HepG2 (cell line): ENCODE measurements at regions not wholly inside any gene's neighbourhood (a gene's known extent, or its start where the extent isn't known, plus 50 kb on each side); places are given as distances from the start of the nearest gene placed in this dataset.

Source experiments
- ATAC-seq: fragments of 200-7000 bp; cut with Tn5 transposase; 3 replicates; pipeline ENCODE4 v1.9.1; 2020; ENCODE audit warnings: mild to moderate bottlenecking, moderate library complexity
- BruUV-seq: library from RNA; stranded (reverse); fragments of 400-500 nt; replicated peaks from 2 replicates; lab custom pipeline; 2021; lab: Mats Ljungman, UMichigan
- CTCF ChIA-PET: fragments of 300-600 bp; formaldehyde crosslinking; extraction: SDS; loops from one replicate; lab custom pipeline; 2021; ENCODE audit warnings: low total read pairs, inconsistent platforms, low intra/inter-chr PET ratio; lab: Yijun Ruan, JAX
- POLR2A ChIA-PET: fragments of 350-600 bp; sonication (Branson Sonifier 250); formaldehyde crosslinking; loops from one replicate; lab custom pipeline; 2020; ENCODE audit warnings: antibody characterized with exemption, inconsistent platforms; lab: Yijun Ruan, JAX
- DNase-seq: peaks from one replicate; pipeline ENCODE4 v3.0.0-alpha.2; 2015; ENCODE audit warnings: low spot score
- FAIRE-seq: peaks from 3 replicates; lab custom pipeline; 2011; peaks lifted over from hg19 to GRCh38; lab: Jason Lieb, UNC
- H2AFZ ChIP-seq: one replicate; pipeline ENCODE4 v1.6.1; 2011; ENCODE audit warnings: low read length, inconsistent platforms
- H3K27ac ChIP-seq: fragments of 300-600 bp; 3 replicates; pipeline ENCODE4 v1.8.0; 2011; ENCODE audit warnings: mixed run types, mild to moderate bottlenecking, mixed read lengths, low read length, inconsistent platforms; ENCODE audit not compliant: insufficient read depth; ENCODE audit errors: extremely low read length
- H3K27me3 ChIP-seq, 2 experiments: fragments of 200-600 bp in 1 of 2; 2 replicates in 1 of 2; 3 replicates in 1 of 2; pipeline versions ENCODE4 v1.6.0 to v1.8.0; 2011; ENCODE audit warnings: low read length in 2 of 2, mild to moderate bottlenecking in 2 of 2, moderate library complexity in 2 of 2, inconsistent platforms in 1 of 2; ENCODE audit not compliant: insufficient read depth in 2 of 2, control insufficient read depth in 1 of 2
- H3K36me3 ChIP-seq, 2 experiments: fragments of 200-600 bp in 1 of 2; replicated peaks in 1 of 2; 2 replicates in 1 of 2; 3 replicates in 1 of 2; pipeline versions ENCODE4 v1.5.1 to v1.8.0; 2011; ENCODE audit warnings: low read length in 2 of 2, inconsistent platforms in 1 of 2; ENCODE audit not compliant: insufficient read depth in 2 of 2, control insufficient read depth in 1 of 2
- H3K4me1 ChIP-seq: 2 replicates; pipeline ENCODE4 v1.5.1; 2012; ENCODE audit warnings: low read length, inconsistent platforms; ENCODE audit not compliant: insufficient read depth
- H3K4me2 ChIP-seq: 2 replicates; pipeline ENCODE4 v1.6.0; 2011; ENCODE audit warnings: low read depth, low read length, inconsistent platforms
- H3K4me3 ChIP-seq, 3 experiments: fragments of 200-600 bp in 1 of 3; sonication (generic), shearing (Covaris generic) in 1 of 3; replicated peaks in 1 of 3; 2 replicates each; pipeline ENCODE4 v1.5.1; 2011 to 2016; ENCODE audit warnings: low read length in 3 of 3, inconsistent platforms in 2 of 3, low read depth in 2 of 3, mild to moderate bottlenecking in 2 of 3, control low read depth in 1 of 3, mixed read lengths in 1 of 3; ENCODE audit not compliant: insufficient read depth in 1 of 3
- H3K79me2 ChIP-seq: one replicate; pipeline ENCODE4 v1.6.1; 2011; ENCODE audit warnings: low read length, inconsistent platforms; ENCODE audit not compliant: insufficient read depth
- H3K9ac ChIP-seq: 2 replicates; pipeline ENCODE4 v1.6.0; 2011; ENCODE audit warnings: mild to moderate bottlenecking, low read depth, low read length, inconsistent platforms; ENCODE audit not compliant: insufficient read depth
- H3K9me3 ChIP-seq: 2 replicates; pipeline ENCODE4 v1.5.1; 2012; ENCODE audit warnings: mild to moderate bottlenecking, low read length
- H4K20me1 ChIP-seq: 2 replicates; pipeline ENCODE4 v1.6.0; 2011; ENCODE audit warnings: inconsistent platforms, mild to moderate bottlenecking, low read length, moderate library complexity; ENCODE audit not compliant: insufficient read depth
- CHD4 ChIP-seq: fragments of 200-600 bp; sonication (generic); IDR thresholded peaks from 2 replicates; pipeline ENCODE4 v1.7.0; 2017; ENCODE audit warnings: mild to moderate bottlenecking, low read length, borderline replicate concordance
- EP300 ChIP-seq, 3 experiments: sonication (generic) in 1 of 3; formaldehyde crosslinking in 1 of 3; IDR thresholded peaks; 2 replicates each; pipeline versions ENCODE4 v1.5.1 to v1.6.1; 2011 to 2020; ENCODE audit warnings: low read depth in 2 of 3, low read length in 2 of 3, borderline replicate concordance in 1 of 3, improper control_type of control experiment in 1 of 3, mild to moderate bottlenecking in 1 of 3, missing genetic modification reagents in 1 of 3, moderate library complexity in 1 of 3
- FLYWCH1 ChIP-seq: sonication (generic); formaldehyde crosslinking; IDR thresholded peaks from 2 replicates; pipeline ENCODE4 v1.8.1; 2023; ENCODE audit warnings: mild to moderate bottlenecking, missing genetic modification reagents
- MBNL3 ChIP-seq: fragments of 250-450 bp; sonication (Bioruptor Pico); conservative IDR thresholded peaks from 2 replicates; pipeline ENCODE4 v1.8.0; 2022; ENCODE audit warnings: mild to moderate bottlenecking, inconsistent platforms
- MEF2D ChIP-seq: sonication (generic); formaldehyde crosslinking; IDR thresholded peaks from 2 replicates; pipeline ENCODE4 v1.5.1; 2020; ENCODE audit warnings: mild to moderate bottlenecking, missing genetic modification reagents
- SYNCRIP ChIP-seq: fragments of 200-400 bp; formaldehyde crosslinking; IDR thresholded peaks from 2 replicates; pipeline ENCODE4 v1.6.1; 2018; ENCODE audit warnings: mild to moderate bottlenecking, low read depth, low read length; ENCODE audit not compliant: insufficient read depth
- TFAP4 ChIP-seq: sonication (generic); IDR thresholded peaks from 2 replicates; pipeline ENCODE4 v1.6.1; 2016; ENCODE audit warnings: low read depth, borderline replicate concordance
- TRIM24 ChIP-seq: sonication (generic); formaldehyde crosslinking; IDR thresholded peaks from 2 replicates; pipeline ENCODE4 v1.8.0; 2022; ENCODE audit warnings: mild to moderate bottlenecking, missing genetic modification reagents
- U2AF1 ChIP-seq: fragments of 200-400 bp; formaldehyde crosslinking; optimal IDR thresholded peaks from 2 replicates; pipeline ENCODE3; 2017; ENCODE audit warnings: mild to moderate bottlenecking, low read depth, low read length
- YEATS4 ChIP-seq: sonication (generic); formaldehyde crosslinking; IDR thresholded peaks from 2 replicates; pipeline ENCODE4 v1.4.0; 2020; ENCODE audit warnings: missing genetic modification reagents, borderline replicate concordance
- ZKSCAN8 ChIP-seq: IDR thresholded peaks from 2 replicates; pipeline ENCODE4 v1.6.1; 2016; ENCODE audit warnings: borderline replicate concordance, missing genetic modification reagents, missing compliant biosample characterization
- ZNF256 ChIP-seq: sonication (generic); formaldehyde crosslinking; conservative IDR thresholded peaks from 2 replicates; pipeline ENCODE4 v1.4.0; 2020; ENCODE audit warnings: missing genetic modification reagents
- ZNF44 ChIP-seq: sonication (generic); formaldehyde crosslinking; IDR thresholded peaks from 2 replicates; pipeline ENCODE4 v1.5.1; 2020; ENCODE audit warnings: mild to moderate bottlenecking, missing genetic modification reagents
- ZNF567 ChIP-seq: sonication (generic); formaldehyde crosslinking; IDR thresholded peaks from 2 replicates; pipeline ENCODE4 v1.8.1; 2023; ENCODE audit warnings: mild to moderate bottlenecking, missing genetic modification reagents, borderline replicate concordance
- WGBS: methylation state at CpG from one replicate; pipeline ENCODE4 v1.1.6; 2017; ENCODE audit warnings: low lambda C conversion rate; 5-methylcytosine and 5-hydroxymethylcytosine counted together
- in situ Hi-C: cut with HindIII; loops from 2 replicates; pipeline ENCODE4 v1.10.0; 2017; ENCODE audit warnings: low pct_unique_long_range_greater_than_20kb; ENCODE audit not compliant: extremely low pct_ligation_motif_present
- intact Hi-C: fragments of 100-400 bp; cut with micrococcal nuclease; formaldehyde crosslinking; loops from one replicate; pipeline ENCODE4 v1.10.0; 2022; ENCODE audit not compliant: unreplicated experiment

DNA sequence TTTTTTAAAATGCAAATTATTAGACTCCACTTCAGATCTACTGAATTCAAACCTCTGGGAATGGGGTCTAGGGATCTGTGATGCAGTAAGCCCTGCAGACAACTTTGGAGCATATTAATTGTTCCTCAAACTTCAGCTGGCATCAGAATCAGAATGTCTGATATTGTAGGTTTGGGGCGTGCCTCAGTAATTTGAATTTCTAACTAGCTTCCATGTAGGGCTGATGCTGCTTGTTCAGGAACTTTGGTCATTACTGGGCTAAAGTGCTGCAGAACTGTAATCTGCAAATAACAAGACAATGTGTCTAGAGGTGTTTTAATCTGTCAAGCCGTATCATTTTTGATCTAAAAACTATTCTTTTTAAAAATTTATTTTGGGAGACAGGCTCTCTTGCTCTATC, 1719.7 kb upstream of the PIK3C3 start:
- TF ChIP-seq MBNL3 (CRISPR knock-in tag) (no peak), ZKSCAN8 (no peak), U2AF1 (no peak), MEF2D (CRISPR knock-in tag) (no peak), YEATS4 (CRISPR knock-in tag) (no peak), SYNCRIP (no peak), ZNF256 (CRISPR knock-in tag) (no peak), ZNF44 (CRISPR knock-in tag) (no peak), ZNF567 (no peak), TFAP4 (no peak), TRIM24 (CRISPR knock-in tag) (no peak), CHD4 (no peak), EP300 (IDR thresholded peaks at IDR 0.05; ENCODE audit: low read depth in 2 of 2, low read length in 2 of 2) (no peak), EP300 (CRISPR knock-in tag; IDR thresholded peaks at IDR 0.05; ENCODE audit: borderline replicate concordance) (no peak), FLYWCH1 (CRISPR knock-in tag) (no peak)
- Histone ChIP-seq H3K27ac (no peak overlapping the region), H4K20me1 (no peaks in the 10 kb centered on the region), H3K27me3 (no peaks in the 10 kb centered on the region), H3K36me3 (no peaks in the 10 kb centered on the region), H3K79me2 (no peaks in the 10 kb centered on the region), H3K4me2 (no peak overlapping the region), H2AFZ (no peak overlapping the region), H3K9ac (no peak overlapping the region), H3K9me3 (no peaks in the 10 kb centered on the region), H3K4me3 (no peak overlapping the region), H3K4me1 (no peaks in the 10 kb centered on the region)
- ChIA-PET POLR2A (no interaction called here), CTCF (no interaction called here)
- ATAC-seq = no peak
- no TSS peak for BruUV-seq
- no peak for DNase-seq
- intact Hi-C loops (no loop called here), in situ Hi-C loops (no loop called here)
- no peak for FAIRE-seq
- WGBS = 3% methylated on average over 2 of the region's 2 CpGs
